H1 (cell line): ENCODE measurements at regions not wholly inside any gene's neighbourhood (a gene's known extent, or its start where the extent isn't known, plus 50 kb on each side); places are given as distances from the start of the nearest gene placed in this dataset.

Experiments used
- CTCF ChIA-PET: fragments of 300-600 bp; sonication (Branson Sonifier 250); formaldehyde crosslinking; loops from one replicate; lab custom pipeline; 2021; ENCODE audit not compliant: partially characterized antibody; lab: Charles Lee
- POLR2A ChIA-PET: fragments of 300-600 bp; sonication (Branson Sonifier 250); formaldehyde crosslinking; loops from one replicate; lab custom pipeline; 2021; ENCODE audit warnings: inconsistent platforms; ENCODE audit not compliant: partially characterized antibody; lab: Charles Lee
- DNase-seq, 2 experiments: peaks; one replicate each; pipeline versions ENCODE4 v3.0.0 to v3.0.0-alpha.2; 2010 to 2022; ENCODE audit warnings: low spot score in 2 of 2, low read depth in 1 of 2, mixed read lengths in 1 of 2
- FAIRE-seq: peaks from 2 replicates; lab custom pipeline; 2011; peaks lifted over from hg19 to GRCh38; lab: Jason Lieb, UNC
- H2AFZ ChIP-seq: 2 replicates; pipeline ENCODE4 v1.8.1; 2012; ENCODE audit warnings: low read length, inconsistent platforms
- H2AK5ac ChIP-seq: 2 replicates; pipeline ENCODE4 v1.6.1; 2013; ENCODE audit warnings: low read depth, low read length
- H2BK120ac ChIP-seq: replicated peaks from 2 replicates; pipeline ENCODE3; 2013; ENCODE audit warnings: low read depth, low read length, inconsistent platforms
- H2BK12ac ChIP-seq: 2 replicates; pipeline ENCODE4 v1.6.1; 2013; ENCODE audit warnings: low read depth, low read length
- H2BK15ac ChIP-seq: 2 replicates; pipeline ENCODE4 v1.6.1; 2013; ENCODE audit warnings: low read length
- H2BK20ac ChIP-seq: 2 replicates; pipeline ENCODE4 v1.6.1; 2013; ENCODE audit warnings: low read length
- H2BK5ac ChIP-seq: 2 replicates; pipeline ENCODE4 v1.6.1; 2013; ENCODE audit warnings: low read depth, low read length
- H3K14ac ChIP-seq: 2 replicates; pipeline ENCODE4 v1.6.1; 2013; ENCODE audit warnings: inconsistent platforms; ENCODE audit not compliant: insufficient read length
- H3K18ac ChIP-seq: 2 replicates; pipeline ENCODE4 v1.6.1; 2013; ENCODE audit warnings: low read length; ENCODE audit errors: extremely low read depth
- H3K23ac ChIP-seq: 2 replicates; pipeline ENCODE4 v1.6.1; 2013; ENCODE audit warnings: inconsistent platforms; ENCODE audit not compliant: insufficient read length
- H3K23me2 ChIP-seq: 2 replicates; pipeline ENCODE4 v1.6.1; 2013; ENCODE audit warnings: low read depth, low read length
- H3K27ac ChIP-seq: 2 replicates; pipeline ENCODE4 v1.6.1; 2011; ENCODE audit warnings: low read depth, low read length, inconsistent platforms
- H3K27me3 ChIP-seq, 4 experiments: replicated peaks in 1 of 4; 1 replicate in 1 of 4; 2 replicates in 3 of 4; pipeline versions ENCODE4 v1.6.1 to v1.8.1; 2011 to 2013; ENCODE audit warnings: low read length in 3 of 4, mild to moderate bottlenecking in 3 of 4, inconsistent platforms in 2 of 4, mixed read lengths in 2 of 4, moderate library complexity in 1 of 4; ENCODE audit not compliant: control insufficient read depth in 3 of 4, insufficient read depth in 3 of 4; ENCODE audit errors: extremely low read depth in 1 of 4
- H3K36me3 ChIP-seq, 4 experiments: 2 replicates each; pipeline versions ENCODE4 v1.6.1 to v1.8.1; 2011 to 2013; ENCODE audit warnings: mild to moderate bottlenecking in 4 of 4, low read length in 3 of 4, moderate library complexity in 2 of 4, control low read depth in 1 of 4, inconsistent platforms in 1 of 4; ENCODE audit not compliant: insufficient read depth in 4 of 4, control insufficient read depth in 2 of 4
- H3K4ac ChIP-seq: replicated peaks from 2 replicates; pipeline ENCODE3; 2013; ENCODE audit warnings: low read length, low read depth, mixed read lengths, inconsistent platforms; ENCODE audit not compliant: insufficient read length
- H3K4me1 ChIP-seq, 4 experiments: replicated peaks in 1 of 4; 1 replicate in 1 of 4; 2 replicates in 3 of 4; pipeline versions ENCODE4 v1.6.1 to v1.8.1; 2011 to 2013; ENCODE audit warnings: low read length in 3 of 4, inconsistent platforms in 2 of 4, mixed read lengths in 1 of 4; ENCODE audit not compliant: insufficient read depth in 4 of 4, control insufficient read depth in 3 of 4
- H3K4me2 ChIP-seq, 2 experiments: 2 replicates each; pipeline versions ENCODE4 v1.6.1 to v1.8.1; 2011 to 2013; ENCODE audit warnings: low read depth in 2 of 2, low read length in 2 of 2, control low read depth in 1 of 2, inconsistent platforms in 1 of 2, mild to moderate bottlenecking in 1 of 2; ENCODE audit not compliant: insufficient read depth in 1 of 2
- H3K4me3 ChIP-seq, 4 experiments: fragments of 200-600, 300-600 bp in 1 of 4; sonication (generic), shearing (Covaris generic), sonication (Bioruptor Twin) in 1 of 4; 2 replicates each; pipeline versions ENCODE4 v1.5.1 to v1.8.1; 2011 to 2016; ENCODE audit warnings: low read length in 4 of 4, low read depth in 3 of 4, control low read depth in 2 of 4, inconsistent platforms in 2 of 4, mild to moderate bottlenecking in 2 of 4, mixed read lengths in 1 of 4, moderate library complexity in 1 of 4; ENCODE audit not compliant: insufficient read depth in 2 of 4; ENCODE audit errors: extremely low read depth in 1 of 4
- H3K56ac ChIP-seq: replicated peaks from 2 replicates; pipeline ENCODE3; 2013; ENCODE audit warnings: low read depth, mild to moderate bottlenecking, mixed read lengths, low read length, inconsistent platforms; ENCODE audit not compliant: insufficient read length
- H3K79me1 ChIP-seq: 2 replicates; pipeline ENCODE4 v1.6.1; 2013; ENCODE audit warnings: low read depth, low read length, control low read depth
- H3K79me2 ChIP-seq, 2 experiments: 2 replicates each; pipeline versions ENCODE4 v1.6.1 to v1.8.1; 2012 to 2013; ENCODE audit warnings: low read length in 2 of 2, mild to moderate bottlenecking in 2 of 2, inconsistent platforms in 1 of 2; ENCODE audit not compliant: insufficient read depth in 2 of 2, control insufficient read depth in 1 of 2
- H3K9ac ChIP-seq, 4 experiments: replicated peaks in 1 of 4; 1 replicate in 1 of 4; 2 replicates in 3 of 4; pipeline versions ENCODE4 v1.6.1 to v1.8.1; 2011 to 2013; ENCODE audit warnings: low read depth in 3 of 4, low read length in 3 of 4, control low read depth in 2 of 4, mild to moderate bottlenecking in 2 of 4, moderate library complexity in 2 of 4, inconsistent platforms in 1 of 4; ENCODE audit errors: extremely low read depth in 1 of 4
- H3K9me3 ChIP-seq, 2 experiments: 2 replicates each; pipeline versions ENCODE4 v1.6.1 to v1.8.1; 2012 to 2013; ENCODE audit warnings: mild to moderate bottlenecking in 2 of 2, moderate library complexity in 2 of 2, control low read depth in 1 of 2, inconsistent platforms in 1 of 2, low read depth in 1 of 2, low read length in 1 of 2, mixed read lengths in 1 of 2; ENCODE audit not compliant: insufficient read depth in 2 of 2
- H4K20me1 ChIP-seq, 2 experiments: replicated peaks in 1 of 2; 2 replicates each; pipeline versions ENCODE3 to v1.8.1; 2011 to 2013; ENCODE audit warnings: inconsistent platforms in 2 of 2, low read length in 2 of 2, mild to moderate bottlenecking in 1 of 2; ENCODE audit not compliant: insufficient read depth in 2 of 2, control insufficient read depth in 1 of 2
- H4K5ac ChIP-seq: 2 replicates; pipeline ENCODE4 v1.6.1; 2013; ENCODE audit warnings: low read length, low read depth, mixed read lengths, inconsistent platforms; ENCODE audit not compliant: insufficient read length
- H4K8ac ChIP-seq: 2 replicates; pipeline ENCODE4 v1.8.0; 2013; ENCODE audit warnings: mild to moderate bottlenecking, moderate library complexity, low read length, inconsistent platforms; ENCODE audit not compliant: insufficient read depth; ENCODE audit errors: extremely low read depth
- H4K91ac ChIP-seq: replicated peaks from 2 replicates; pipeline ENCODE3; 2013; ENCODE audit warnings: low read length, mixed read lengths, inconsistent platforms; ENCODE audit not compliant: insufficient read length
- BACH1 ChIP-seq: IDR thresholded peaks from 2 replicates; pipeline ENCODE4 v1.6.1; 2012; ENCODE audit warnings: low read length, improper control_type of control experiment
- CTCF ChIP-seq, 3 experiments: IDR thresholded peaks; 1 replicate in 2 of 3; 2 replicates in 1 of 3; pipeline versions ENCODE4 v1.5.1 to v1.6.1; 2011; ENCODE audit warnings: low read length in 3 of 3, mild to moderate bottlenecking in 3 of 3, inconsistent platforms in 2 of 3, low read depth in 1 of 3, moderate library complexity in 1 of 3; ENCODE audit not compliant: insufficient read depth in 1 of 3; ENCODE audit errors: control extremely low read depth in 1 of 3
- EZH2 ChIP-seq: fragments of 200-600 bp; sonication (generic); IDR thresholded peaks from 2 replicates; pipeline ENCODE4 v1.7.1; 2012; ENCODE audit warnings: low read depth, mild to moderate bottlenecking, moderate library complexity, low read length, inconsistent platforms; ENCODE audit not compliant: severe bottlenecking
- JUN ChIP-seq: IDR thresholded peaks from 2 replicates; pipeline ENCODE4 v1.6.1; 2011; ENCODE audit warnings: low read depth, mild to moderate bottlenecking, improper control_type of control experiment, low read length
- KDM5A ChIP-seq: fragments of 200-600 bp; IDR thresholded peaks from 2 replicates; pipeline ENCODE4 v1.7.1; 2012; ENCODE audit warnings: mild to moderate bottlenecking, low read length, inconsistent platforms, mixed read lengths
- MAX ChIP-seq: IDR thresholded peaks from 2 replicates; pipeline ENCODE4 v1.6.1; 2012; ENCODE audit warnings: inconsistent platforms
- PHF8 ChIP-seq: fragments of 200-600 bp; sonication (generic); conservative IDR thresholded peaks from 2 replicates; pipeline ENCODE4 v1.7.1; 2012; ENCODE audit warnings: low read depth, mild to moderate bottlenecking, inconsistent platforms, low read length, moderate library complexity
- RNF2 ChIP-seq: fragments of 200-900, 300-1000 bp; sonication (generic); IDR thresholded peaks from 2 replicates; pipeline ENCODE4 v1.7.1; 2016; ENCODE audit warnings: borderline replicate concordance, low read depth, mild to moderate bottlenecking, antibody characterized with exemption, low read length; ENCODE audit not compliant: poor library complexity, severe bottlenecking; ENCODE audit errors: missing control alignments
- SP4 ChIP-seq: IDR thresholded peaks from 2 replicates; pipeline ENCODE4 v1.6.1; 2012; ENCODE audit warnings: low read length, inconsistent platforms
- SUZ12 ChIP-seq: fragments of 200-600 bp; sonication (generic); IDR thresholded peaks from 2 replicates; pipeline ENCODE4 v1.6.1; 2012; ENCODE audit warnings: mild to moderate bottlenecking, inconsistent platforms, low read length, moderate library complexity, mixed read lengths
- TBP ChIP-seq: IDR thresholded peaks from 2 replicates; pipeline ENCODE4 v1.6.1; 2011; ENCODE audit warnings: low read depth, low read length, improper control_type of control experiment
- TCF12 ChIP-seq: IDR thresholded peaks from 2 replicates; pipeline ENCODE4 v1.6.1; 2011; ENCODE audit warnings: low read depth, mild to moderate bottlenecking, low read length
- WGBS, 2 experiments: shearing (Covaris generic) in 1 of 2; methylation state at CpG; one replicate each; pipeline versions ENCODE4 v1.1.6 to v1.1.7; 2013 to 2015; ENCODE audit warnings: low lambda C conversion rate in 2 of 2, mixed read lengths in 2 of 2, inconsistent platforms in 1 of 2, low coverage in 1 of 2, missing lambda C conversion rate in 1 of 2; ENCODE audit not compliant: insufficient replicate concordance in 2 of 2, insufficient coverage in 1 of 2, insufficient read length in 1 of 2; ENCODE audit errors: extremely low coverage in 1 of 2, missing lambda C conversion rate in 1 of 2; 5-methylcytosine and 5-hydroxymethylcytosine counted together

GRCh38 chr1:38516560-38516959, 343.0 kb downstream of the RRAGC start:
- H3K14ac ChIP-seq = no peak overlapping the region
- H2AK5ac ChIP-seq = no peak overlapping the region
- POLR2A ChIA-PET = interaction anchor here (0.6 kb wide), 1 partner anchor 589 kb away, joined by 3 read pairs; no protein-coding TSS in a partner anchor
- H4K5ac ChIP-seq = no peak overlapping the region
- no peaks in the 10 kb centered on the region for H3K79me2 ChIP-seq
- no peak overlapping the region for H3K18ac ChIP-seq
- H3K27me3 ChIP-seq = peaks cover 0 to 1% (median 0%) of the 10 kb centered on the region in 4 experiments; a peak in 1 of 7 replicates
- H3K9me3 ChIP-seq = no peaks in the 10 kb centered on the region
- no peaks in the 10 kb centered on the region for H3K79me1 ChIP-seq
- H4K91ac ChIP-seq = no peak overlapping the region
- no peak overlapping the region for H2AFZ ChIP-seq
- no peak overlapping the region for H3K56ac ChIP-seq
- FAIRE-seq (no peak), DNase-seq (no peak)
- H2BK120ac ChIP-seq = no peak overlapping the region
- no peaks in the 10 kb centered on the region for H3K4me1 ChIP-seq
- no peaks in the 10 kb centered on the region for H3K23me2 ChIP-seq
- no peak overlapping the region for H3K27ac ChIP-seq
- no peak overlapping the region for H4K8ac ChIP-seq
- H3K36me3 ChIP-seq = no peaks in the 10 kb centered on the region
- CTCF ChIA-PET = no interaction called here
- no peak overlapping the region for H3K4me3 ChIP-seq
- no peak overlapping the region for H2BK12ac ChIP-seq
- no peak overlapping the region for H3K4me2 ChIP-seq
- no peak overlapping the region for H2BK20ac ChIP-seq
- no peak overlapping the region for H3K23ac ChIP-seq
- H2BK5ac ChIP-seq = no peak overlapping the region
- H2BK15ac ChIP-seq = no peak overlapping the region
- H3K9ac ChIP-seq = no peak overlapping the region
- WGBS, 2 experiments = 93% methylated on average over 2 of the region's 2 CpGs; no CpG with 5 or more reads in 1 of the 2 experiments
- H4K20me1 ChIP-seq = no peaks in the 10 kb centered on the region
- no peak overlapping the region for H3K4ac ChIP-seq
- TF ChIP-seq MAX = no peak
- TF ChIP-seq PHF8 = no peak
- no peak for TF ChIP-seq BACH1
- TF ChIP-seq TBP = no peak
- TF ChIP-seq JUN = no peak
- no peak for TF ChIP-seq TCF12
- TF ChIP-seq RNF2 = no peak
- no peak for TF ChIP-seq SUZ12
- no peak for TF ChIP-seq KDM5A
- no peak for TF ChIP-seq CTCF (IDR thresholded peaks at IDR 0.05; ENCODE audit: control extremely low read depth in 1 of 3, insufficient read depth in 1 of 3, low read depth in 1 of 3, low read length in 3 of 3)
- TF ChIP-seq EZH2 = no peak
- no peak for TF ChIP-seq SP4
